GM21526 (cell line): ENCODE measurements at regions not wholly inside any gene's neighbourhood (a gene's known extent, or its start where the extent isn't known, plus 50 kb on each side); places are given as distances from the start of the nearest gene placed in this dataset.

Experiments
- ATAC-seq: cut with Tn5 transposase; IDR thresholded peaks from one replicate; pipeline ENCODE4 v1.9.1; 2021; ENCODE audit warnings: moderate library complexity; ENCODE audit not compliant: unreplicated experiment, low FRiP score

GRCh38 chrX:8870411-8870810, 69.2 kb upstream of the FAM9A start:
- no peak for ATAC-seq

- no peak for ATAC-seq
These were observed 68.6 kb upstream of the FAM9A start for GRCh38 chrX:8869812-8870211.

GRCh38 chrX:8868906-8869305, 67.7 kb upstream of the FAM9A start:
- ATAC-seq, result no peak

- no peak for ATAC-seq
These were observed 67.0 kb upstream of the FAM9A start for GRCh38 chrX:8868070-8868773.

GRCh38 chrX:8867406-8867805, 66.2 kb upstream of the FAM9A start:
- ATAC-seq, result no peak

GRCh38 chrX:8864161-8864560, 63.0 kb upstream of the FAM9A start:
- ATAC-seq, result no peak

GRCh38 chrX:8861908-8862307, 60.7 kb upstream of the FAM9A start:
- no peak for ATAC-seq

- ATAC-seq, result no peak
These were observed 50.2 kb upstream of the FAM9A start for GRCh38 chrX:8851231-8851886.
